GM12864 (cell line): ENCODE measurements at regions not wholly inside any gene's neighbourhood (a gene's known extent, or its start where the extent isn't known, plus 50 kb on each side); places are given as distances from the start of the nearest gene placed in this dataset.

Experiments used
- DNase-seq: peaks from one replicate; pipeline ENCODE4 v3.0.0-alpha.2; 2011; ENCODE audit warnings: low read depth
- H3K4me3 ChIP-seq: 2 replicates; pipeline ENCODE4 v1.5.1; 2011; ENCODE audit warnings: mild to moderate bottlenecking, low read depth, low read length, control low read depth
- CTCF ChIP-seq: IDR thresholded peaks from 2 replicates; pipeline ENCODE4 v1.5.1; 2011; ENCODE audit warnings: low read depth, mild to moderate bottlenecking, moderate library complexity, low read length, control low read depth, inconsistent platforms; ENCODE audit errors: missing control alignments

GRCh38 chr12:125222876-125223275 is 157.6 kb downstream of the AACS start:
- no peak for TF ChIP-seq CTCF
- no peak overlapping the region for H3K4me3 ChIP-seq
- no peak for DNase-seq

GRCh38 chr12:125225641-125226040 is 160.4 kb downstream of the AACS start:
- no peak overlapping the region for H3K4me3 ChIP-seq
- no peak for TF ChIP-seq CTCF
- DNase-seq: no peak

GRCh38 chr12:125228519-125229260 is 163.5 kb downstream of the AACS start:
- TF ChIP-seq CTCF: no peak
- DNase-seq: no peak
- no peak overlapping the region for H3K4me3 ChIP-seq

DNA sequence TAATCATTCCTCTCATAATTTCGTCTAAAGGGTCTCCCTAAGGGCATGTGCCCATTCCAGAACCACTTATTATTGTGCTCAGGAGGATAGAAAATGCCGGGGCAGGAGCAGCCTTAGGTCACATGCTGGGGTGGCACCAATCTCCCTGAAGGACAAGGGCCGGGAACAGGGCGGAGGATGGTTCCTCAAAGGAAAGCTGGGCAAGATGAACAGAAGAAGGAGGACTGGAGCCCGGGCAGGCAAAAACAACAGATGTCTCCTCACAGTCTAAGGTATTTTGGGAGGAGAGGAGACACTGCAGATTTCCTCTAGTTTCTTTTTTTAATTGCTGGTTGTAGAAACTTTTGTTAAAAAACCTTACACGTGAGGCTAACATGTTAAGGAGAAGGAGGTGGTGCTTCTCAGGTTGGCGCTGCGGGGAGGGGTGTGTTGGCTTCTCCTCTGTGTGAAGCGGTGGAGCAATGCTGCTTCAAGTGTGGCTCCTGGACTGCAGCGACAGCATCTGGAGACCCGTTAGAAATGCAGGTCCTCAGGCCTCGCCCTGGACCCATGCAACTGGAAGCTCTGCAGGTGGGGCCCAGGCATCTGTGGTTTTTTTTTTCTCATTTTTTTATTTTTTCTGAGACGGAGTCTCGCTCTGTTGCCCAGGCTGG is 164.8 kb downstream of the AACS start:
- H3K4me3 ChIP-seq: no peak overlapping the region
- no peak for TF ChIP-seq CTCF
- DNase-seq: no peak

DNA sequence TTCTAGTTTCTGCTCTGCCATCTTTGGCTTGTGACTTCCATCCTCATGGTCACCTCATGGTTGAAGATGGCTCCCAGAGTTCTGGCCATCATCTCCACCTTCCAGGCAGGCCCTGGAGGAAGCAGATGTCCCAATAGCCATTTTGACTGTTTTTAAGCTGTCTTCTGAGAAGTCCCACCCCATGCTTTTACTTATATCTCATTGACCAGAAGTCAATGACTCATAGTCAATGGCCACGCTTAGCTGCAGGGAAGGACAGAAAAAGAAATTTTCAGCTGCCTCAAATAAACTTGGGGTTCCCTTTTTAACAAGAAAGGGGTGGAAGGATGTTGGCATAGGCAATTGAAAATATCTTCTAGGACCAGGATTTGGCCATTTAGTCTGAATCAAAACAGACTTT is 168.1 kb downstream of the AACS start:
- H3K4me3 ChIP-seq: no peak overlapping the region
- TF ChIP-seq CTCF: no peak
- DNase-seq: no peak

- TF ChIP-seq CTCF: no peak
- no peak overlapping the region for H3K4me3 ChIP-seq
These were observed 174.3 kb downstream of the AACS start for GRCh38 chr12:125239563-125239962.

DNA sequence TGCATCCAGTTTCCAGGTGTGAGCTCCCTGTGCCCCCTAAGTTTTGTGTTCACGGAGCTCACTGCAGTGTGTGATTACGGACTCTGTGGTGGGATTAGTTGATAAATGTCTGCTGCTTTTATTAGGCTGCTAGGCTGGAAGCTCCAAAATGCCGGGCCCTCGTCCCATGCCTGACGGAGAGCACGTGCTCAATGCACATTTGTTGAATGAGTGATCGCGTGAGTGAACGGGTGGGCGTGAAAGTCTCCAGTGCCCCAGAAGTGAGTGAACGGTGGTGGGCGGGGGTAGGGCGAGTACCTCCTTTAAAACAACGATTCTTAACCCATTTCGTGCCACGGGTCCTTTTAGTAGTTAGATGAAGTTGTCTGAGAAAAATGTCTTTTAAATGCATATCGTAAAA is 175.5 kb downstream of the AACS start:
- no peak overlapping the region for H3K4me3 ChIP-seq
- no peak for TF ChIP-seq CTCF
- DNase-seq: no peak

More at GRCh38 chr12:125239563-125239962, 174.3 kb downstream of the AACS start:
- no peak for DNase-seq
